Thymus (tissue), 11 donors: ENCODE measurements at regions not wholly inside any gene's neighbourhood (a gene's known extent, or its start where the extent isn't known, plus 50 kb on each side); places are given as distances from the start of the nearest gene placed in this dataset.
A peak's percentile ranks its signal among the peaks of the same experiment; 100 is the strongest.

Source experiments
- DNase-seq, 9 donors: peaks; one replicate each; pipeline ENCODE4 v3.0.0-alpha.2; 2013; ENCODE audit warnings: low spot score in 9 of 9, low read depth in 6 of 9, missing footprints in 1 of 9
- H3K27ac ChIP-seq, 2 donors: one replicate each; pipeline ENCODE4 v1.5.1; 2013; ENCODE audit warnings: control low read depth in 1 of 2, low read depth in 1 of 2, low read length in 1 of 2, mild to moderate bottlenecking in 1 of 2, moderate library complexity in 1 of 2
- H3K27me3 ChIP-seq, 2 donors: one replicate each; pipeline ENCODE4 v1.5.1; 2013; ENCODE audit warnings: low read length in 1 of 2; ENCODE audit not compliant: control insufficient read depth in 2 of 2, insufficient read depth in 1 of 2
- H3K36me3 ChIP-seq, 2 donors: one replicate each; pipeline ENCODE4 v1.5.1; 2013; ENCODE audit warnings: low read length in 1 of 2, mild to moderate bottlenecking in 1 of 2, moderate library complexity in 1 of 2; ENCODE audit not compliant: control insufficient read depth in 2 of 2, insufficient read depth in 2 of 2
- H3K4me1 ChIP-seq, 2 donors: one replicate each; pipeline ENCODE4 v1.5.1; 2013; ENCODE audit warnings: low read length in 2 of 2; ENCODE audit not compliant: control insufficient read depth in 2 of 2, insufficient read depth in 2 of 2
- H3K4me3 ChIP-seq, 2 donors: one replicate each; pipeline ENCODE4 v1.5.1; 2013; ENCODE audit warnings: low read length in 2 of 2, control low read depth in 1 of 2, mild to moderate bottlenecking in 1 of 2
- H3K9me3 ChIP-seq, 2 donors: one replicate each; pipeline ENCODE4 v1.5.1; 2013; ENCODE audit warnings: low read length in 1 of 2, mild to moderate bottlenecking in 1 of 2; ENCODE audit not compliant: control insufficient read depth in 2 of 2, insufficient read depth in 1 of 2
- WGBS: extraction: QIAGEN DNeasy Blood & Tissue Kit; methylation state at CpG from one replicate; pipeline ENCODE4 v1.1.7; 2013; 5-methylcytosine and 5-hydroxymethylcytosine counted together
- donor health status: healthy.

GRCh38 chr2:23280401-23280800 lies 104.6 kb upstream of the KLHL29 start:
- DNase-seq: no peak
- H3K4me1 ChIP-seq: no peaks in the 10 kb centered on the region
- H3K27me3 ChIP-seq: no peaks in the 10 kb centered on the region
- no peak overlapping the region for H3K4me3 ChIP-seq
- H3K36me3 ChIP-seq: no peaks in the 10 kb centered on the region
- WGBS: 94% methylated on average over 2 of the region's 2 CpGs
- no peak overlapping the region for H3K27ac ChIP-seq
- H3K9me3 ChIP-seq: no peaks in the 10 kb centered on the region

- H3K27ac ChIP-seq: no peak overlapping the region
- H3K9me3 ChIP-seq: no peaks in the 10 kb centered on the region
- no peaks in the 10 kb centered on the region for H3K36me3 ChIP-seq
- 69% methylated on average over 3 of the region's 3 CpGs for WGBS
- H3K4me1 ChIP-seq: peaks cover 0 to 5% of the 10 kb centered on the region in 2 donors
- no peaks in the 10 kb centered on the region for H3K27me3 ChIP-seq
- no peak overlapping the region for H3K4me3 ChIP-seq
- DNase-seq: no peak
Measured at GRCh38 chr2:23283653-23284052, 101.3 kb upstream of the KLHL29 start.

GRCh38 chr2:23285091-23285800 lies 99.7 kb upstream of the KLHL29 start:
- Histone ChIP-seq H3K4me1 (peaks cover 0 to 5% of the 10 kb centered on the region in 2 donors), H3K36me3 (no peaks in the 10 kb centered on the region), H3K4me3 (no peak overlapping the region), H3K9me3 (no peaks in the 10 kb centered on the region), H3K27me3 (no peaks in the 10 kb centered on the region), H3K27ac (no peak overlapping the region)
- DNase-seq: no peak
- 98% methylated on average over 1 of the region's 1 CpG for WGBS

- Histone ChIP-seq H3K36me3 (no peaks in the 10 kb centered on the region), H3K9me3 (no peaks in the 10 kb centered on the region), H3K4me3 (no peak overlapping the region), H3K27ac (peak overlapping the region; percentile 30 to 64), H3K4me1 (peaks cover 0 to 5% of the 10 kb centered on the region in 2 donors), H3K27me3 (no peaks in the 10 kb centered on the region)
- 79% methylated on average over 6 of the region's 6 CpGs for WGBS
- DNase-seq: no peak
Measured at GRCh38 chr2:23286031-23286757, 98.8 kb upstream of the KLHL29 start.

GRCh38 chr2:23286758-23287704 lies 97.9 kb upstream of the KLHL29 start:
- peaks cover 0 to 5% of the 10 kb centered on the region in 2 donors for H3K4me1 ChIP-seq
- peak in 1 of 9 donors; percentile 9 for DNase-seq
- 90% methylated on average over 6 of the region's 6 CpGs for WGBS
- H3K27me3 ChIP-seq: no peaks in the 10 kb centered on the region
- no peak overlapping the region for H3K4me3 ChIP-seq
- H3K27ac ChIP-seq: peak overlapping the region; percentile 30 to 64
- H3K9me3 ChIP-seq: no peaks in the 10 kb centered on the region
- no peaks in the 10 kb centered on the region for H3K36me3 ChIP-seq

GRCh38 chr2:23289671-23290070 lies 95.3 kb upstream of the KLHL29 start:
- H3K36me3 ChIP-seq: no peaks in the 10 kb centered on the region
- no peak for DNase-seq
- H3K27me3 ChIP-seq: no peaks in the 10 kb centered on the region
- peaks cover 0 to 8% of the 10 kb centered on the region in 2 donors for H3K4me1 ChIP-seq
- H3K9me3 ChIP-seq: no peaks in the 10 kb centered on the region
- H3K27ac ChIP-seq: no peak overlapping the region
- 87% methylated on average over 2 of the region's 2 CpGs for WGBS
- no peak overlapping the region for H3K4me3 ChIP-seq

- DNase-seq: no peak
- Histone ChIP-seq H3K27ac (no peak overlapping the region), H3K27me3 (peaks cover 0 to 3% of the 10 kb centered on the region in 2 donors), H3K4me3 (no peak overlapping the region), H3K36me3 (no peaks in the 10 kb centered on the region), H3K9me3 (no peaks in the 10 kb centered on the region), H3K4me1 (peaks cover 0 to 6% of the 10 kb centered on the region in 2 donors)
- 95% methylated on average over 2 of the region's 2 CpGs for whole genome bisulfite sequencing
Measured at GRCh38 chr2:23291239-23291638, 93.7 kb upstream of the KLHL29 start.

- H3K36me3 ChIP-seq: no peaks in the 10 kb centered on the region
- DNase-seq: no peak
- no peaks in the 10 kb centered on the region for H3K9me3 ChIP-seq
- peaks cover 0 to 6% of the 10 kb centered on the region in 2 donors for H3K4me1 ChIP-seq
- peaks cover 0 to 3% of the 10 kb centered on the region in 2 donors for H3K27me3 ChIP-seq
- H3K4me3 ChIP-seq: no peak overlapping the region
- WGBS: 98% methylated on average over 3 of the region's 3 CpGs
- H3K27ac ChIP-seq: no peak overlapping the region
Measured at GRCh38 chr2:23292024-23292423, 93.0 kb upstream of the KLHL29 start.
